ENCODE measurements at regions not wholly inside any gene's neighbourhood (a gene's known extent, or its start where the extent isn't known, plus 50 kb on each side); places are given as distances from the start of the nearest gene placed in this dataset.
"Not testable (repeated sequence)": the region's sequence is repeated elsewhere in the genome, so short reads cannot be mapped to it uniquely, and the experiment has no call there.

- FAIRE-seq; H2AK5ac ChIP-seq (ENCODE audit: low read depth, low read length); H2BK12ac ChIP-seq (ENCODE audit: low read depth, low read length): not testable (repeated sequence)
Measured at GRCh38 chr10:38718972-38719371, 624.8 kb downstream of the ZNF37A start.

More at GRCh38 chr10:38718972-38719371, 624.8 kb downstream of the ZNF37A start:
- H3K4me1 ChIP-seq (replicated peaks in 1 of 4; ENCODE audit: control insufficient read depth in 3 of 4, insufficient read depth in 4 of 4, low read length in 3 of 4); H3K4me3 ChIP-seq (ENCODE audit: extremely low read depth in 1 of 4, insufficient read depth in 2 of 4, low read depth in 3 of 4, low read length in 4 of 4); H3K18ac ChIP-seq (ENCODE audit: extremely low read depth, low read length); H2BK120ac ChIP-seq (replicated peaks; ENCODE audit: low read depth, low read length); H3K56ac ChIP-seq (replicated peaks; ENCODE audit: insufficient read length, low read depth, low read length); H3K14ac ChIP-seq (ENCODE audit: insufficient read length); H3K27me3 ChIP-seq (replicated peaks in 1 of 4; ENCODE audit: control insufficient read depth in 3 of 4, extremely low read depth in 1 of 4, insufficient read depth in 3 of 4, low read length in 3 of 4); H3K4me2 ChIP-seq (ENCODE audit: insufficient read depth in 1 of 2, low read depth in 2 of 2, low read length in 2 of 2); POLR2A ChIA-PET (ENCODE audit: partially characterized antibody); H3K27ac ChIP-seq (ENCODE audit: low read depth, low read length); H4K91ac ChIP-seq (replicated peaks; ENCODE audit: insufficient read length, low read length); H2AFZ ChIP-seq (ENCODE audit: low read length); H4K8ac ChIP-seq (ENCODE audit: extremely low read depth, insufficient read depth, low read length); H3K36me3 ChIP-seq (ENCODE audit: control insufficient read depth in 2 of 4, insufficient read depth in 4 of 4, low read length in 3 of 4); H4K5ac ChIP-seq (ENCODE audit: insufficient read length, low read depth, low read length); H3K79me1 ChIP-seq (ENCODE audit: low read depth, low read length); H3K23me2 ChIP-seq (ENCODE audit: low read depth, low read length); H3K79me2 ChIP-seq (ENCODE audit: control insufficient read depth in 1 of 2, insufficient read depth in 2 of 2, low read length in 2 of 2); H2BK20ac ChIP-seq (ENCODE audit: low read length); DNase-seq (ENCODE audit: low read depth in 1 of 2, low spot score in 2 of 2); H2BK15ac ChIP-seq (ENCODE audit: low read length); H3K4ac ChIP-seq (replicated peaks; ENCODE audit: insufficient read length, low read depth, low read length); CTCF ChIA-PET (ENCODE audit: partially characterized antibody); H3K9ac ChIP-seq (replicated peaks in 1 of 4; ENCODE audit: extremely low read depth in 1 of 4, low read depth in 3 of 4, low read length in 3 of 4); H2BK5ac ChIP-seq (ENCODE audit: low read depth, low read length); H3K23ac ChIP-seq (ENCODE audit: insufficient read length); H4K20me1 ChIP-seq (replicated peaks in 1 of 2; ENCODE audit: control insufficient read depth in 1 of 2, insufficient read depth in 2 of 2, low read length in 2 of 2): not testable (repeated sequence)
- H3K9me3 ChIP-seq (ENCODE audit: insufficient read depth in 2 of 2, low read depth in 1 of 2, low read length in 1 of 2), result peaks cover 9 to 54% of the 10 kb centered on the region in 2 experiments; a peak in 3 of 4 replicates
- 92% methylated on average over 7 of the region's 7 CpGs; no CpG with 5 or more reads in 1 of the 2 experiments for WGBS, 2 experiments (ENCODE audit: extremely low coverage in 1 of 2, insufficient coverage in 1 of 2, insufficient read length in 1 of 2, insufficient replicate concordance in 2 of 2, low coverage in 1 of 2, low lambda C conversion rate in 2 of 2, missing lambda C conversion rate in 1 of 2)

All from H1 (cell line).